HepG2 (cell line): ENCODE measurements at regions not wholly inside any gene's neighbourhood (a gene's known extent, or its start where the extent isn't known, plus 50 kb on each side); places are given as distances from the start of the nearest gene placed in this dataset.

Experiments used
- ATAC-seq: fragments of 200-7000 bp; cut with Tn5 transposase; 3 replicates; pipeline ENCODE4 v1.9.1; 2020; ENCODE audit warnings: mild to moderate bottlenecking, moderate library complexity
- BruUV-seq: library from RNA; stranded (reverse); fragments of 400-500 nt; replicated peaks from 2 replicates; lab custom pipeline; 2021; lab: Mats Ljungman, UMichigan
- CTCF ChIA-PET: fragments of 300-600 bp; formaldehyde crosslinking; extraction: SDS; loops from one replicate; lab custom pipeline; 2021; ENCODE audit warnings: low total read pairs, inconsistent platforms, low intra/inter-chr PET ratio; lab: Yijun Ruan, JAX
- POLR2A ChIA-PET: fragments of 350-600 bp; sonication (Branson Sonifier 250); formaldehyde crosslinking; loops from one replicate; lab custom pipeline; 2020; ENCODE audit warnings: antibody characterized with exemption, inconsistent platforms; lab: Yijun Ruan, JAX
- DNase-seq: peaks from one replicate; pipeline ENCODE4 v3.0.0-alpha.2; 2015; ENCODE audit warnings: low spot score
- FAIRE-seq: peaks from 3 replicates; lab custom pipeline; 2011; peaks lifted over from hg19 to GRCh38; lab: Jason Lieb, UNC
- H2AFZ ChIP-seq: one replicate; pipeline ENCODE4 v1.6.1; 2011; ENCODE audit warnings: low read length, inconsistent platforms
- H3K27ac ChIP-seq: fragments of 300-600 bp; 3 replicates; pipeline ENCODE4 v1.8.0; 2011; ENCODE audit warnings: mixed run types, mild to moderate bottlenecking, mixed read lengths, low read length, inconsistent platforms; ENCODE audit not compliant: insufficient read depth; ENCODE audit errors: extremely low read length
- H3K27me3 ChIP-seq, 2 experiments: fragments of 200-600 bp in 1 of 2; 2 replicates in 1 of 2; 3 replicates in 1 of 2; pipeline versions ENCODE4 v1.6.0 to v1.8.0; 2011; ENCODE audit warnings: low read length in 2 of 2, mild to moderate bottlenecking in 2 of 2, moderate library complexity in 2 of 2, inconsistent platforms in 1 of 2; ENCODE audit not compliant: insufficient read depth in 2 of 2, control insufficient read depth in 1 of 2
- H3K36me3 ChIP-seq, 2 experiments: fragments of 200-600 bp in 1 of 2; replicated peaks in 1 of 2; 2 replicates in 1 of 2; 3 replicates in 1 of 2; pipeline versions ENCODE4 v1.5.1 to v1.8.0; 2011; ENCODE audit warnings: low read length in 2 of 2, inconsistent platforms in 1 of 2; ENCODE audit not compliant: insufficient read depth in 2 of 2, control insufficient read depth in 1 of 2
- H3K4me1 ChIP-seq: 2 replicates; pipeline ENCODE4 v1.5.1; 2012; ENCODE audit warnings: low read length, inconsistent platforms; ENCODE audit not compliant: insufficient read depth
- H3K4me2 ChIP-seq: 2 replicates; pipeline ENCODE4 v1.6.0; 2011; ENCODE audit warnings: low read depth, low read length, inconsistent platforms
- H3K4me3 ChIP-seq, 3 experiments: fragments of 200-600 bp in 1 of 3; sonication (generic), shearing (Covaris generic) in 1 of 3; replicated peaks in 1 of 3; 2 replicates each; pipeline ENCODE4 v1.5.1; 2011 to 2016; ENCODE audit warnings: low read length in 3 of 3, inconsistent platforms in 2 of 3, low read depth in 2 of 3, mild to moderate bottlenecking in 2 of 3, control low read depth in 1 of 3, mixed read lengths in 1 of 3; ENCODE audit not compliant: insufficient read depth in 1 of 3
- H3K79me2 ChIP-seq: one replicate; pipeline ENCODE4 v1.6.1; 2011; ENCODE audit warnings: low read length, inconsistent platforms; ENCODE audit not compliant: insufficient read depth
- H3K9ac ChIP-seq: 2 replicates; pipeline ENCODE4 v1.6.0; 2011; ENCODE audit warnings: mild to moderate bottlenecking, low read depth, low read length, inconsistent platforms; ENCODE audit not compliant: insufficient read depth
- H3K9me3 ChIP-seq: 2 replicates; pipeline ENCODE4 v1.5.1; 2012; ENCODE audit warnings: mild to moderate bottlenecking, low read length
- H4K20me1 ChIP-seq: 2 replicates; pipeline ENCODE4 v1.6.0; 2011; ENCODE audit warnings: inconsistent platforms, mild to moderate bottlenecking, low read length, moderate library complexity; ENCODE audit not compliant: insufficient read depth
- FIP1L1 ChIP-seq: fragments of 200-400 bp; formaldehyde crosslinking; IDR thresholded peaks from 2 replicates; pipeline ENCODE4 v1.6.1; 2018; ENCODE audit warnings: low read depth, mild to moderate bottlenecking, low read length, moderate library complexity, borderline replicate concordance; ENCODE audit not compliant: insufficient read depth
- GPN1 ChIP-seq: sonication (generic); formaldehyde crosslinking; IDR thresholded peaks from 2 replicates; pipeline ENCODE4 v1.5.1; 2020; ENCODE audit warnings: missing genetic modification reagents, borderline replicate concordance
- KDM3A ChIP-seq: IDR thresholded peaks from 2 replicates; pipeline ENCODE4 v1.6.1; 2018; ENCODE audit warnings: low read depth, missing compliant biosample characterization
- NFKB2 ChIP-seq: sonication (generic); formaldehyde crosslinking; IDR thresholded peaks from 2 replicates; pipeline ENCODE4 v1.4.0; 2020; ENCODE audit warnings: missing genetic modification reagents, borderline replicate concordance
- ZNF629 ChIP-seq: sonication (generic); formaldehyde crosslinking; conservative IDR thresholded peaks from 2 replicates; pipeline ENCODE4 v1.5.0; 2020; ENCODE audit warnings: missing genetic modification reagents
- ZSCAN20 ChIP-seq: sonication (generic); formaldehyde crosslinking; IDR thresholded peaks from 2 replicates; pipeline ENCODE4 v1.4.0; 2020; ENCODE audit warnings: missing genetic modification reagents, mild to moderate bottlenecking, borderline replicate concordance
- WGBS: methylation state at CpG from one replicate; pipeline ENCODE4 v1.1.6; 2017; ENCODE audit warnings: low lambda C conversion rate; 5-methylcytosine and 5-hydroxymethylcytosine counted together
- in situ Hi-C: cut with HindIII; loops from 2 replicates; pipeline ENCODE4 v1.10.0; 2017; ENCODE audit warnings: low pct_unique_long_range_greater_than_20kb; ENCODE audit not compliant: extremely low pct_ligation_motif_present
- intact Hi-C: fragments of 100-400 bp; cut with micrococcal nuclease; formaldehyde crosslinking; loops from one replicate; pipeline ENCODE4 v1.10.0; 2022; ENCODE audit not compliant: unreplicated experiment
- TF ChIP-seq, protein P1 (sequence below): sonication (generic); formaldehyde crosslinking; IDR thresholded peaks from 2 replicates; pipeline ENCODE4 v1.5.0; 2020; ENCODE audit warnings: mild to moderate bottlenecking, missing genetic modification reagents, borderline replicate concordance
- TF ChIP-seq, protein P2 (sequence below): sonication (generic); formaldehyde crosslinking; IDR thresholded peaks from 2 replicates; pipeline ENCODE4 v1.4.0; 2020; ENCODE audit warnings: mild to moderate bottlenecking, missing genetic modification reagents, borderline replicate concordance

DNA sequence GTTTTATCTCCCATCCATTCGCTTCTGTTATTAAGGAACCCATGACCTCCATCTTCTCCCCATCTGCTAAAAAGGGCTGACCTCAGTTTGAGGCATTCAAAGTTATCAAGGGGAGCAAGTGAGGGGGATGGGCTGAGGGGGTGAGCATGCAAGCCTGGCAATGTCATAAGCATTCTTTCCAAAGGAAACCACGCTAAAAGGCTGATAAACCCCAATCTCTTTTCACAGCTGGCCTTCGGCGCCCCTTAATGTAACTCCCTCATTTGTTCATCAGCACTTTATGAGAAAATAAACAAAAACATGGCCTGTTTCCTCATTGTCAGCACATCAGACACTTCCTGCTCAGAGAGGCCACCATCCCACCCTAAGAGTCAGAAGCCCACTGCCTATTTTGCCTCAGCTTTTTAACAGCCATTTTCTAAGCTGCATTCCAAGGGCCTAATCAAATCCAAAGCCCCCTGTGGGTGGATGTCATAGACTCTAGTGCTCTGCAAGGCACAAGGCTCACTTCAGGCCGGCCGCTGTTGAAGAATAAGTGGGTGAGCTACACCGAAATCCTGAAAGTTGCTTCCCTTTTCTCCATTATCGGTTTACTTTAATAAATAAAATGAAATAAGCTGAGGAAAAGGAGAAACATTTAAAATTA lies 92.0 kb upstream of the SRD5A3 start:
- no peak for ATAC-seq
- Histone ChIP-seq H3K27ac (no peak overlapping the region), H3K4me3 (no peak overlapping the region), H3K9ac (no peak overlapping the region), H2AFZ (no peak overlapping the region), H3K27me3 (no peaks in the 10 kb centered on the region), H3K4me1 (no peaks in the 10 kb centered on the region), H3K79me2 (no peaks in the 10 kb centered on the region), H3K9me3 (no peaks in the 10 kb centered on the region), H3K4me2 (no peak overlapping the region), H3K36me3 (no peaks in the 10 kb centered on the region), H4K20me1 (no peaks in the 10 kb centered on the region)
- ChIA-PET CTCF (no interaction called here), POLR2A (no interaction called here)
- no peak for TF ChIP-seq GPN1 (CRISPR knock-in tag)
- WGBS = 35% methylated on average over 8 of the region's 8 CpGs
- in situ Hi-C loops = no loop called here
- intact Hi-C loops = no loop called here
- DNase-seq = no peak
- no peak for FAIRE-seq
- no TSS peak for BruUV-seq

DNA sequence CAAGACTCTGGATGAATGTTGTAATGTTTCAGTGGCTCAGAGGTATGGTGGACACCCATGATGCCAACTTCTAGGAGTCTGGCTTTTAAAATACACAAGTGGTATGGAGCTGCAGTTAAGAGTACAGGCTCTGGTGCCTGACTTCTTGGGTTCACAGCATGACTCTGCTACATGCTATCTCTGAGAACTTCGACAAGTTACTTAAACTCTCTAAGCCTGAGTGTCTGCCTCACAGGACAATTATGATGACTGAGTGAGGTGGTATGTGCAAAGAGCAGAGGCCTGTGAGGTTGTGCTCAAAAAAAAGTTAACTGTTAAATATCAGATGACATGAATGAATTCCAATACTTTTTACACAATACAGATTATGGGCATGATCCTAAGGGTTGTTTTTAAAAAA lies 90.9 kb upstream of the SRD5A3 start:
- in situ Hi-C loops (no loop called here), intact Hi-C loops (no loop called here)
- Histone ChIP-seq H3K4me3 (no peak overlapping the region), H3K4me1 (no peaks in the 10 kb centered on the region), H3K9ac (no peak overlapping the region), H4K20me1 (no peaks in the 10 kb centered on the region), H3K27ac (no peak overlapping the region), H3K79me2 (no peaks in the 10 kb centered on the region), H2AFZ (no peak overlapping the region), H3K9me3 (no peaks in the 10 kb centered on the region), H3K36me3 (no peaks in the 10 kb centered on the region), H3K4me2 (no peak overlapping the region), H3K27me3 (no peaks in the 10 kb centered on the region)
- DNase-seq (no peak), FAIRE-seq (no peak), ATAC-seq (no peak)
- 0% methylated on average over 1 of the region's 1 CpG for WGBS
- BruUV-seq = no TSS peak
- CTCF ChIA-PET = no interaction called here
- POLR2A ChIA-PET = no interaction called here
- TF ChIP-seq ZSCAN20 = no peak
- no peak for TF ChIP-seq FIP1L1
- TF ChIP-seq ZNF629 (CRISPR knock-in tag) = no peak
- TF ChIP-seq, protein P1, sequence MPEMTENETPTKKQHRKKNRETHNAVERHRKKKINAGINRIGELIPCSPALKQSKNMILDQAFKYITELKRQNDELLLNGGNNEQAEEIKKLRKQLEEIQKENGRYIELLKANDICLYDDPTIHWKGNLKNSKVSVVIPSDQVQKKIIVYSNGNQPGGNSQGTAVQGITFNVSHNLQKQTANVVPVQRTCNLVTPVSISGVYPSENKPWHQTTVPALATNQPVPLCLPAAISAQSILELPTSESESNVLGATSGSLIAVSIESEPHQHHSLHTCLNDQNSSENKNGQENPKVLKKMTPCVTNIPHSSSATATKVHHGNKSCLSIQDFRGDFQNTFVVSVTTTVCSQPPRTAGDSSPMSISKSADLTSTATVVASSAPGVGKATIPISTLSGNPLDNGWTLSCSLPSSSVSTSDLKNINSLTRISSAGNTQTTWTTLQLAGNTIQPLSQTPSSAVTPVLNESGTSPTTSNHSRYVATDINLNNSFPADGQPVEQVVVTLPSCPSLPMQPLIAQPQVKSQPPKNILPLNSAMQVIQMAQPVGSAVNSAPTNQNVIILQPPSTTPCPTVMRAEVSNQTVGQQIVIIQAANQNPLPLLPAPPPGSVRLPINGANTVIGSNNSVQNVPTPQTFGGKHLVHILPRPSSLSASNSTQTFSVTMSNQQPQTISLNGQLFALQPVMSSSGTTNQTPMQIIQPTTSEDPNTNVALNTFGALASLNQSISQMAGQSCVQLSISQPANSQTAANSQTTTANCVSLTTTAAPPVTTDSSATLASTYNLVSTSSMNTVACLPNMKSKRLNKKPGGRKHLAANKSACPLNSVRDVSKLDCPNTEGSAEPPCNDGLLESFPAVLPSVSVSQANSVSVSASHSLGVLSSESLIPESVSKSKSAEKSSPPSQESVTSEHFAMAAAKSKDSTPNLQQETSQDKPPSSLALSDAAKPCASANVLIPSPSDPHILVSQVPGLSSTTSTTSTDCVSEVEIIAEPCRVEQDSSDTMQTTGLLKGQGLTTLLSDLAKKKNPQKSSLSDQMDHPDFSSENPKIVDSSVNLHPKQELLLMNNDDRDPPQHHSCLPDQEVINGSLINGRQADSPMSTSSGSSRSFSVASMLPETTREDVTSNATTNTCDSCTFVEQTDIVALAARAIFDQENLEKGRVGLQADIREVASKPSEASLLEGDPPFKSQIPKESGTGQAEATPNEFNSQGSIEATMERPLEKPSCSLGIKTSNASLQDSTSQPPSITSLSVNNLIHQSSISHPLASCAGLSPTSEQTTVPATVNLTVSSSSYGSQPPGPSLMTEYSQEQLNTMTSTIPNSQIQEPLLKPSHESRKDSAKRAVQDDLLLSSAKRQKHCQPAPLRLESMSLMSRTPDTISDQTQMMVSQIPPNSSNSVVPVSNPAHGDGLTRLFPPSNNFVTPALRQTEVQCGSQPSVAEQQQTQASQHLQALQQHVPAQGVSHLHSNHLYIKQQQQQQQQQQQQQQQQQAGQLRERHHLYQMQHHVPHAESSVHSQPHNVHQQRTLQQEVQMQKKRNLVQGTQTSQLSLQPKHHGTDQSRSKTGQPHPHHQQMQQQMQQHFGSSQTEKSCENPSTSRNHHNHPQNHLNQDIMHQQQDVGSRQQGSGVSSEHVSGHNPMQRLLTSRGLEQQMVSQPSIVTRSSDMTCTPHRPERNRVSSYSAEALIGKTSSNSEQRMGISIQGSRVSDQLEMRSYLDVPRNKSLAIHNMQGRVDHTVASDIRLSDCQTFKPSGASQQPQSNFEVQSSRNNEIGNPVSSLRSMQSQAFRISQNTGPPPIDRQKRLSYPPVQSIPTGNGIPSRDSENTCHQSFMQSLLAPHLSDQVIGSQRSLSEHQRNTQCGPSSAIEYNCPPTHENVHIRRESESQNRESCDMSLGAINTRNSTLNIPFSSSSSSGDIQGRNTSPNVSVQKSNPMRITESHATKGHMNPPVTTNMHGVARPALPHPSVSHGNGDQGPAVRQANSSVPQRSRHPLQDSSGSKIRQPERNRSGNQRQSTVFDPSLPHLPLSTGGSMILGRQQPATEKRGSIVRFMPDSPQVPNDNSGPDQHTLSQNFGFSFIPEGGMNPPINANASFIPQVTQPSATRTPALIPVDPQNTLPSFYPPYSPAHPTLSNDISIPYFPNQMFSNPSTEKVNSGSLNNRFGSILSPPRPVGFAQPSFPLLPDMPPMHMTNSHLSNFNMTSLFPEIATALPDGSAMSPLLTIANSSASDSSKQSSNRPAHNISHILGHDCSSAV = no peak
- no peak for TF ChIP-seq KDM3A (CRISPR knock-in tag)
- TF ChIP-seq, protein P2, sequence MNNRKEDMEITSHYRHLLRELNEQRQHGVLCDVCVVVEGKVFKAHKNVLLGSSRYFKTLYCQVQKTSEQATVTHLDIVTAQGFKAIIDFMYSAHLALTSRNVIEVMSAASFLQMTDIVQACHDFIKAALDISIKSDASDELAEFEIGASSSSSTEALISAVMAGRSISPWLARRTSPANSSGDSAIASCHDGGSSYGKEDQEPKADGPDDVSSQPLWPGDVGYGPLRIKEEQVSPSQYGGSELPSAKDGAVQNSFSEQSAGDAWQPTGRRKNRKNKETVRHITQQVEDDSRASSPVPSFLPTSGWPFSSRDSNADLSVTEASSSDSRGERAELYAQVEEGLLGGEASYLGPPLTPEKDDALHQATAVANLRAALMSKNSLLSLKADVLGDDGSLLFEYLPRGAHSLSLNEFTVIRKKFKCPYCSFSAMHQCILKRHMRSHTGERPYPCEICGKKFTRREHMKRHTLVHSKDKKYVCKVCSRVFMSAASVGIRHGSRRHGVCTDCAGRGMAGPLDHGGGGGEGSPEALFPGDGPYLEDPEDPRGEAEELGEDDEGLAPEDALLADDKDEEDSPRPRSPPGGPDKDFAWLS = no peak
- no peak for TF ChIP-seq NFKB2 (CRISPR knock-in tag)
